ENCODE measurements at regions not wholly inside any gene's neighbourhood (a gene's known extent, or its start where the extent isn't known, plus 50 kb on each side); places are given as distances from the start of the nearest gene placed in this dataset.

DNA sequence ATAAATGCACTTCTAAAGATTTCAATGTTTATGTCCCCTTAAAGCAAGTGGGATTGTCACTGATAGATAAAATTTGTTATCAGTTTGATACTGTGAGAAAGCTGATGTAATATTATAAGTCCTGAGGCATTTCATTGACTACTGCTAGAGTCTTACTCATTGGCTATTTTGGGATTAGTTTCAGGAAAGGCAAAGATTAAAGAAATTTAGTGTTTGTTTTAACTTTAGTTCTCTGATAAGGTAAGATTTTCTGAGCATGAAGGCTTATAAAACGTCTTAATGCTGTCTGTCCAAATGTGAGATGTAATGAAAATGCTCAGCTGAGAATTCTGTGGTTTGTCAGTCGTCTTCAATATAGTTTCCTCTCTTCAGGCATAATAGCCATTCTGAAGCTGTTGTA, 886.4 kb upstream of the CDH2 start:
- H3K79me1 ChIP-seq (ENCODE audit: insufficient read depth, low read depth, low read length, poor library complexity, severe bottlenecking) = no peaks in the 10 kb centered on the region
- H3K79me2 ChIP-seq (ENCODE audit: insufficient read depth, low read length) = no peaks in the 10 kb centered on the region
- no peak overlapping the region for H4K5ac ChIP-seq (ENCODE audit: insufficient read length, low read depth, low read length)
- Mint-ChIP-seq H3K4me3 (no peak overlapping the region), H3K27ac (no peak overlapping the region), H3K27me3 (ENCODE audit: low read depth) (no peaks in the 10 kb centered on the region), H3K4me1 (0 out of 4 replicates have a peak, but pooled peaks cover 0 to 7% of the 10 kb centered on the region in 2 experiments), H3K36me3 (ENCODE audit: insufficient read depth in 1 of 3, low read depth in 3 of 3) (no peaks in the 10 kb centered on the region), H3K9me3 (no peaks in the 10 kb centered on the region)
- H3K27ac ChIP-seq (ENCODE audit: insufficient read length, low read depth, low read length) = no peak overlapping the region
- H3K4me1 ChIP-seq (ENCODE audit: insufficient read depth, low read length) = no peaks in the 10 kb centered on the region
- no peak for DNase-seq
- H3K9me3 ChIP-seq (ENCODE audit: control insufficient read depth, low read depth, low read length) = no peaks in the 10 kb centered on the region
- H3K27me3 ChIP-seq (ENCODE audit: insufficient read depth, low read length) = no peaks in the 10 kb centered on the region
- TF ChIP-seq, protein P1, sequence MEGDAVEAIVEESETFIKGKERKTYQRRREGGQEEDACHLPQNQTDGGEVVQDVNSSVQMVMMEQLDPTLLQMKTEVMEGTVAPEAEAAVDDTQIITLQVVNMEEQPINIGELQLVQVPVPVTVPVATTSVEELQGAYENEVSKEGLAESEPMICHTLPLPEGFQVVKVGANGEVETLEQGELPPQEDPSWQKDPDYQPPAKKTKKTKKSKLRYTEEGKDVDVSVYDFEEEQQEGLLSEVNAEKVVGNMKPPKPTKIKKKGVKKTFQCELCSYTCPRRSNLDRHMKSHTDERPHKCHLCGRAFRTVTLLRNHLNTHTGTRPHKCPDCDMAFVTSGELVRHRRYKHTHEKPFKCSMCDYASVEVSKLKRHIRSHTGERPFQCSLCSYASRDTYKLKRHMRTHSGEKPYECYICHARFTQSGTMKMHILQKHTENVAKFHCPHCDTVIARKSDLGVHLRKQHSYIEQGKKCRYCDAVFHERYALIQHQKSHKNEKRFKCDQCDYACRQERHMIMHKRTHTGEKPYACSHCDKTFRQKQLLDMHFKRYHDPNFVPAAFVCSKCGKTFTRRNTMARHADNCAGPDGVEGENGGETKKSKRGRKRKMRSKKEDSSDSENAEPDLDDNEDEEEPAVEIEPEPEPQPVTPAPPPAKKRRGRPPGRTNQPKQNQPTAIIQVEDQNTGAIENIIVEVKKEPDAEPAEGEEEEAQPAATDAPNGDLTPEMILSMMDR (conservative IDR thresholded peaks at IDR 0.05) = no peak
- H2AFZ ChIP-seq (ENCODE audit: low read length) = no peak overlapping the region
- no peak overlapping the region for H2BK20ac ChIP-seq (ENCODE audit: low read depth, low read length, poor library complexity, severe bottlenecking)
- whole genome bisulfite sequencing (ENCODE audit: extremely low coverage, insufficient read length, low lambda C conversion rate) = no CpG with 5 or more reads among the region's 2 CpGs
- no peak overlapping the region for H2BK120ac ChIP-seq (ENCODE audit: low read depth, low read length, poor library complexity, severe bottlenecking)
- H2BK12ac ChIP-seq (ENCODE audit: insufficient read length, low read depth, low read length) = no peak overlapping the region
- H4K8ac ChIP-seq (replicated peaks; ENCODE audit: insufficient read length, low read depth, low read length) = no peak overlapping the region
- H3K23me2 ChIP-seq (ENCODE audit: insufficient read length, low read depth, low read length, poor library complexity, severe bottlenecking) = no peaks in the 10 kb centered on the region
- H4K20me1 ChIP-seq (ENCODE audit: control insufficient read depth, insufficient read depth, insufficient read length) = no peaks in the 10 kb centered on the region
- H4K91ac ChIP-seq (ENCODE audit: insufficient read length, low read depth, low read length) = no peak overlapping the region
- H3K4ac ChIP-seq (ENCODE audit: low read depth, low read length) = no peak overlapping the region
- no peak overlapping the region for H2AK5ac ChIP-seq (ENCODE audit: insufficient read length, low read length)
- H3T11ph ChIP-seq (ENCODE audit: low read length) = no peak overlapping the region
- no peak overlapping the region for H3K23ac ChIP-seq (ENCODE audit: insufficient read length, low read depth, low read length)
- no peak overlapping the region for H2BK15ac ChIP-seq (ENCODE audit: low read depth, low read length)
- no peak overlapping the region for H3K18ac ChIP-seq (ENCODE audit: insufficient read length, low read depth, low read length)
- H2BK5ac ChIP-seq (ENCODE audit: insufficient read length, low read length) = no peak overlapping the region
- no peak overlapping the region for H3K14ac ChIP-seq (ENCODE audit: insufficient read depth, low read length)
- H3K9ac ChIP-seq (ENCODE audit: extremely low read depth, insufficient read length, low read length) = no peak overlapping the region
- H3K56ac ChIP-seq (ENCODE audit: insufficient read length, low read depth, low read length) = no peak overlapping the region
- no peak overlapping the region for H3K4me2 ChIP-seq (ENCODE audit: insufficient read depth, insufficient read length, low read length)
